HG03432 (cell line): ENCODE measurements at regions not wholly inside any gene's neighbourhood (a gene's known extent, or its start where the extent isn't known, plus 50 kb on each side); places are given as distances from the start of the nearest gene placed in this dataset.

Source experiments
- ATAC-seq: cut with Tn5 transposase; IDR thresholded peaks from one replicate; pipeline ENCODE4 v1.9.1; 2021; ENCODE audit warnings: mild to moderate bottlenecking, moderate library complexity; ENCODE audit not compliant: unreplicated experiment

GRCh38 chr12:66045506-66045905 lies 85.0 kb downstream of the LLPH start:
- ATAC-seq, result no peak

DNA sequence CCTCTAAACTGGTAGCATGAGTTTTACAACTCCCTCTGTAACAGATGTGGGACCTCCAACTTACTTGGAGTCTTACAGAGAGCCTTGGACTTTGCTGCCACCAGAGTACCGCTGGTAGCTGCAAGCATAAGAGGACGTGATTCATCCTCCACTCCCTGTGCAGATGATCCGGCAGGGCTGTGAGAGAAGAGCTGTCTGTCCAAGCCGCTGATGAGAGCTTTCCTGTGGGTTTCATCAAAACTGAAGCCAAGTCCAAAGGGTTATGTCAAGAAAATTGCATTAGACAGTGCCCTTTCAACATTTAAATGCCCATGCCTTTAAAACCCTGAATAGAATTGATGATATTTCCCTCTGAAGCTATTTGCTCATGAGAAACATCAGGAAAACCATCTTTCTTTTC lies 85.8 kb downstream of the LLPH start:
- ATAC-seq, result no peak

- no peak for ATAC-seq
Measured at GRCh38 chr12:66043035-66043434, 87.5 kb downstream of the LLPH start.

DNA sequence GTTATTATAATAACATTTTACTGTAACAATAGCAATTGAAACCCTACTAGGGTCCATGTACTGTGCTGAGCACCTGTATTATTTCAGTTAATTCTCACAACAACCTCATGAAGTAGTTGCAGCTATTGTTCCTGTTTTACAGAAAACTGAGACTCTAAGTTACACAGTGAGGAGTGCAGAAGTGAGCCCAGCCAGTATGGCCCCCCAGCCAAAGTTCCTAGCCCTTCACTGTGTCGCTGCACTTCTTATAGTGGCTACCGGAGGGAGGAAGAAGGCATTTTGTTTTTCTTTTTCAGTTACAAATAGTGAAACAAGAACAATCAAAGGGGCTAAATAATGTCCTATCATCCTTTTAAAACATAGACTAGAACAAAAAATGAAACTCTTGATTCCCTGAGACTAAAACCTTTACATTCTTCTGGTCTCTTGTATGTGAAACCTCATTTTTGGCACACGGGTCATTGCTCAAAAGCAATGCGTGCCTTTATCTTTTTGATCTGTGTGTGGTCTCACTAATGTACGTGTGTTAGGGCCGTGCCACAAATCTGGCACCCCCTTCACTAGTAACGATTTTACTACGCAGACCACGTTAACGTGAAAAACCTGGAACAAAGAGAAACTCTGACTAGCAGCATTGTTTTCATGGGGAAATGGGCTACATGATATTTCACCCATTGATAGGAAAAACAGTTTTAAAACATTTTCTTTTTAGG lies 88.7 kb downstream of the LLPH start:
- ATAC-seq, result no peak

GRCh38 chr12:66036317-66036716 lies 94.2 kb downstream of the LLPH start:
- ATAC-seq, result no peak

DNA sequence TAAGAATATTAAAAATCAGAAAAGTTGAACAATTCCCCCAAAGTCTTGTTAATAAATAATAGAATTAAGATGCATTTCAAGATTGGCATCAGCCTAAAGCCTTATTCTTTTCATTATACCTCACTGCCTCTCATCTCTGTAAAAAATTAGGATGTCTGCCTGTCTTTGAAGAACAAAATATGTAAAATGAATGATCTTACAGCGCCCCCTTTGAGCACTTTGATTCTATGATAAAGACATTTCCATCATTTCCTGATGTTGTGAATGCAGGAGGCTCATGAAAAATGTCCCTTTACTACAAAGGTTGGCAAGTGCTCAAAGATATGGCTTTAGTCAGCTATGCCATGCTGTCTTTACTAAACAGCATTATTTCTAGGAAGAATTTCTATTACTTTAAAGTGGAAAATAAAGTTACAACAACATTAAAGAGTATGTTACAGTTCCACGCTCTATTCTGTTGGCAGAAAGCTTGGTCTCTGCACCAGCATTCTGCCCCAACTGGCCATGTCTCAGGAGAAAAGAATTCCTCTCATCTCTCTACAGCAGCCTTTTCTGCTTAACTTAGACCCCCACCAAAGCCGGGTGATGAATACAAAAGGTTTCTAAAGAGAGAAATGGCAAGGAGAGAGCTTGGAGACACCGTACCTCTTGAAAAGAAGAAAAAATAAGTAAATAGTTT lies 95.1 kb downstream of the LLPH start:
- no peak for ATAC-seq

GRCh38 chr12:66033151-66033550 lies 97.4 kb downstream of the LLPH start:
- ATAC-seq, result peak; percentile 19

- ATAC-seq, result peak; percentile 70
Measured at GRCh38 chr12:66032739-66033138, 97.8 kb downstream of the LLPH start.

DNA sequence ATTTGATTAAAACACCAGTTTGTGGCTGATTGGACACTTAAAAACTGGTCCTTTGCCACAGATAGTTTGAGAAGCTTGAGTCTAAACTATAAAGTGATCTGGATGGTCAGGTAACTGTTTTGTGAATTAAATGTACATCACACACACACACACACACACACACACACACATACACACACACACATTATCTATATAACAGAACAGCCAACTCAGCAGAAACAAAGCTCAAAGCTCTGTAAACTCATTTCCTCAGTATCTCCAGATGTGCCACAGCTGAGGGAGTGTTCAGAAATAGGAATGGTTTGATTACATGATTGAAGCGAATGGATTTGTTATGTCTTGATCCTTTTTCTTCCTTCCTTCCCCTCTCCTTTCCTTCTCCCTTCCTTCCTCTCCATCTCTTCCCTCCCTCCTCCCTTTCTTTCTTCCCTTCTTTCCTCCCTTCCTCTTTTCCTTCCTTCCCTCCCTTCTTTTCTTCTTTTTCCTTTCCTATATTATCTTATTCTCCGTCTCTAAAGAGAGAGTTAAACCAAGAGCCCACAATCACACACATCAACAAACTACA lies 100.3 kb downstream of the LLPH start:
- ATAC-seq, result no peak

DNA sequence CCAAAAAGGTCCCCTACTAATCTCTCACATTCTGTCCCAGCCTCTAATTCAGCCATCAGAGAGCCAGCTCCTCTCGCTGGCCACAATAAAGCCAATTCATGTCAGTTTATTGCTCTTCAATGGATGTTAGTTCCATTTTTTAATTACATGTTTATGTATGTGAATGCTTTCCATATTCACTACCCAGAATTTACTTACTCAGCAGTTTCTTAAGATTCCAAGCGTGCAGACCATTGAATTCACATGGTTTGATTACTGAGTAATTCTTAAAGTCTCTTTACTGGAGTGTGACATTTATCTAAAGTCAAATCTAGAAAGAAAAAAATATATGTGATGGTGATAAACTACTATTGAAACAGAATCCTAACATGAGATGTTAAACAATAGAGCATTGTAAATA lies 102.2 kb downstream of the LLPH start:
- no peak for ATAC-seq

- no peak for ATAC-seq
Measured at GRCh38 chr12:66025477-66025876, 105.1 kb downstream of the LLPH start.

- ATAC-seq, result no peak
Measured at GRCh38 chr12:66024949-66025348, 105.6 kb downstream of the LLPH start.

DNA sequence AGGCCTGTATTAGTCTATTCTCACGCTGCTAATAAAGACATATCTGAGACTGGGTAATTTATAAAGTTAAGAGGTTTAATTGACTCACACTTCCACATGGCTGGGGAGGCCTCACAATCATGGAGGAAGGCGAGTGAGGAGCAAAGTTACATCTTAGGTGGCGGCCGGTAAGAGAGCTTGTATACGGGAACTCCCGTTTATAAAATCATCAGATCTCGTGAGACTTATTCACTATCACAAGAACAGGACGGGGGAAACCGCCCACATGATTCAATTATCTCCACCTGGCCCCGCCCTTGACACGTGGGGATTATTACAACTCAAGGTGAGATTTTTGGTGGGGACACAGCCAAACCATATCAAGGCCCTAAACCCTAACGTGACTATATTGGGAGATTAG lies 110.1 kb downstream of the LLPH start:
- no peak for ATAC-seq

DNA sequence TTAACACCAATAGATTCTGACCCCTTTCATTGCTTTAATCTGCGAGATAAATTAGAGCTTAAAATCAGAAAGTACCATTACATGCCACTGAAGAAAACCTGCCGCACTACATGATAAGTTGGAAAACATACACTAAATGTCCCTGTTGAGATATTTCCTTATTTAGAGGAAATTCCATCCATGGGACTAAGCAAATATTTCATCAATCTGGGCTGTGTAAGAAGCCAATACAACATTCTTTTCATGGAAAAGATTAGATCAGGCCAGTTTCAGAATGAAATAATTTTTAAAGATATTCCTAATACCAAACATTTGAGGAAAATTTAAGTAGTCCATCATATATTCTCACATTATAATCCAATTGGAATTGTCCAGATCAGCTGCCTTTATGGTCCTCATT lies 112.8 kb downstream of the LLPH start:
- ATAC-seq, result no peak
